Keratinocyte (primary cell): ENCODE measurements at regions not wholly inside any gene's neighbourhood (a gene's known extent, or its start where the extent isn't known, plus 50 kb on each side); places are given as distances from the start of the nearest gene placed in this dataset.

Experiments
- DNase-seq: peaks from one replicate; pipeline ENCODE4 v3.0.0-alpha.2; 2011; ENCODE audit warnings: low read depth, missing footprints, low spot score
- FAIRE-seq: peaks from 2 replicates; lab custom pipeline; 2011; peaks lifted over from hg19 to GRCh38; lab: Jason Lieb, UNC
- H2AFZ ChIP-seq: 2 replicates; pipeline ENCODE4 v1.6.0; 2012; ENCODE audit warnings: low read length, control low read depth, inconsistent platforms; ENCODE audit not compliant: control insufficient read depth
- H3K27ac ChIP-seq: 2 replicates; pipeline ENCODE4 v1.5.1; 2011; ENCODE audit warnings: low read length; ENCODE audit not compliant: control insufficient read depth, insufficient read depth
- H3K27me3 ChIP-seq: 3 replicates; pipeline ENCODE4 v1.6.0; 2011; ENCODE audit warnings: low read length; ENCODE audit not compliant: control insufficient read depth, insufficient read depth; ENCODE audit errors: extremely low read depth
- H3K36me3 ChIP-seq, 2 experiments: 2 replicates in 1 of 2; 3 replicates in 1 of 2; pipeline ENCODE4 v1.5.1; 2011; ENCODE audit warnings: low read length in 2 of 2, mild to moderate bottlenecking in 1 of 2; ENCODE audit not compliant: control insufficient read depth in 2 of 2, insufficient read depth in 2 of 2; ENCODE audit errors: extremely low read depth in 1 of 2
- H3K4me1 ChIP-seq: 3 replicates; pipeline ENCODE4 v1.5.1; 2011; ENCODE audit warnings: low read length; ENCODE audit not compliant: control insufficient read depth, insufficient read depth; ENCODE audit errors: extremely low read depth
- H3K4me2 ChIP-seq: 3 replicates; pipeline ENCODE4 v1.6.0; 2011; ENCODE audit warnings: low read depth, low read length; ENCODE audit not compliant: control insufficient read depth, insufficient read depth; ENCODE audit errors: extremely low read depth
- H3K4me3 ChIP-seq, 3 experiments: fragments of 200-600 bp in 1 of 3; sonication (generic) in 1 of 3; 2 replicates in 2 of 3; 3 replicates in 1 of 3; pipeline ENCODE4 v1.5.1; 2011 to 2016; ENCODE audit warnings: low read length in 3 of 3, mild to moderate bottlenecking in 3 of 3, control low read depth in 2 of 3, inconsistent platforms in 1 of 3, low read depth in 1 of 3, mixed read lengths in 1 of 3, mixed run types in 1 of 3, moderate library complexity in 1 of 3; ENCODE audit not compliant: control insufficient read depth in 2 of 3, insufficient read depth in 2 of 3; ENCODE audit errors: extremely low read depth in 1 of 3
- H3K79me2 ChIP-seq: 2 replicates; pipeline ENCODE4 v1.6.0; 2012; ENCODE audit warnings: low read length; ENCODE audit not compliant: control insufficient read depth, insufficient read depth
- H3K9ac ChIP-seq: 3 replicates; pipeline ENCODE4 v1.6.0; 2011; ENCODE audit warnings: low read length; ENCODE audit not compliant: control insufficient read depth, insufficient read depth; ENCODE audit errors: extremely low read depth
- H3K9me1 ChIP-seq: 3 replicates; pipeline ENCODE4 v1.6.0; 2011; ENCODE audit warnings: low read length; ENCODE audit not compliant: control insufficient read depth, insufficient read depth; ENCODE audit errors: extremely low read depth
- H3K9me3 ChIP-seq: 2 replicates; pipeline ENCODE4 v1.5.1; 2012; ENCODE audit warnings: low read depth, low read length; ENCODE audit not compliant: control insufficient read depth
- H4K20me1 ChIP-seq: 3 replicates; pipeline ENCODE4 v1.6.0; 2011; ENCODE audit warnings: low read length; ENCODE audit not compliant: control insufficient read depth, insufficient read depth; ENCODE audit errors: extremely low read depth
- EZH2 ChIP-seq: IDR thresholded peaks from one replicate; pipeline ENCODE4 v1.6.1; 2012; ENCODE audit warnings: inconsistent platforms, mild to moderate bottlenecking, low read length, moderate library complexity
- dilution Hi-C: fragments of 300-500 bp; cut with MboI; formaldehyde crosslinking; loops from one replicate; pipeline ENCODE4 v1.7.0; 2020; ENCODE audit warnings: low sequenced_read_pairs; ENCODE audit not compliant: extremely low pct_ligation_motif_present
- TF ChIP-seq, protein P1 (sequence below), 3 experiments: IDR thresholded peaks in 1 of 3; conservative IDR thresholded peaks in 1 of 3; optimal IDR thresholded peaks in 1 of 3; 2 replicates in 2 of 3; 3 replicates in 1 of 3; pipeline versions ENCODE3 to v1.5.1; 2011; ENCODE audit warnings: low read length in 3 of 3, mild to moderate bottlenecking in 3 of 3, moderate library complexity in 2 of 3, control low read depth in 1 of 3, inconsistent platforms in 1 of 3; ENCODE audit not compliant: insufficient read depth in 2 of 3; ENCODE audit errors: extremely low read depth in 1 of 3

DNA sequence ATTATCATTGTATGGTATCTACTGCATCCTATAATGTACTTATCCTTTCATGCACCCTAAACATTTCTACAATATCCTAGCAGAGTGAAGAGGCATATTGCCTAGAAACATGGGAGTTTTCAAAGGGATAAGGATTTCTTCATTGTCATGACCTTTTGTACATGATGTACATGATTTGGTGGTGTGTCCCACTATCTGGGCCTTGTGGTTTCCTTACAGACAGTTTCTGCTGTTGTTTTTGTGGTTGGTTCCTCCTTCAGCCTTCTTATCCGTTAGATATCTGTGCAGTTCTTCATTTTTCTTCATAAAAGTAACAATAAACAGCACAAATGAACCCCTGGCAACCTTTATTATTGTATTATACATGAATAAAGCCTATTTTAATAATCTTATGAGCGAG is 70.4 kb upstream of the BACH1 start:
- Histone ChIP-seq H3K36me3 (no peaks in the 10 kb centered on the region), H3K4me3 (no peak overlapping the region), H2AFZ (no peak overlapping the region), H3K4me1 (peaks cover 28% of the 10 kb centered on the region), H3K27me3 (no peaks in the 10 kb centered on the region), H3K79me2 (no peaks in the 10 kb centered on the region), H3K9ac (no peak overlapping the region), H3K4me2 (no peak overlapping the region), H3K9me1 (no peaks in the 10 kb centered on the region), H3K9me3 (no peaks in the 10 kb centered on the region), H4K20me1 (no peaks in the 10 kb centered on the region), H3K27ac (no peak overlapping the region)
- dilution Hi-C loops = no loop called here
- no peak for TF ChIP-seq EZH2
- TF ChIP-seq, protein P1, sequence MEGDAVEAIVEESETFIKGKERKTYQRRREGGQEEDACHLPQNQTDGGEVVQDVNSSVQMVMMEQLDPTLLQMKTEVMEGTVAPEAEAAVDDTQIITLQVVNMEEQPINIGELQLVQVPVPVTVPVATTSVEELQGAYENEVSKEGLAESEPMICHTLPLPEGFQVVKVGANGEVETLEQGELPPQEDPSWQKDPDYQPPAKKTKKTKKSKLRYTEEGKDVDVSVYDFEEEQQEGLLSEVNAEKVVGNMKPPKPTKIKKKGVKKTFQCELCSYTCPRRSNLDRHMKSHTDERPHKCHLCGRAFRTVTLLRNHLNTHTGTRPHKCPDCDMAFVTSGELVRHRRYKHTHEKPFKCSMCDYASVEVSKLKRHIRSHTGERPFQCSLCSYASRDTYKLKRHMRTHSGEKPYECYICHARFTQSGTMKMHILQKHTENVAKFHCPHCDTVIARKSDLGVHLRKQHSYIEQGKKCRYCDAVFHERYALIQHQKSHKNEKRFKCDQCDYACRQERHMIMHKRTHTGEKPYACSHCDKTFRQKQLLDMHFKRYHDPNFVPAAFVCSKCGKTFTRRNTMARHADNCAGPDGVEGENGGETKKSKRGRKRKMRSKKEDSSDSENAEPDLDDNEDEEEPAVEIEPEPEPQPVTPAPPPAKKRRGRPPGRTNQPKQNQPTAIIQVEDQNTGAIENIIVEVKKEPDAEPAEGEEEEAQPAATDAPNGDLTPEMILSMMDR (optimal IDR thresholded peaks at IDR 0.05 in 1 of 3, IDR thresholded peaks at IDR 0.05 in 1 of 3, conservative IDR thresholded peaks at IDR 0.05 in 1 of 3; ENCODE audit: extremely low read depth in 1 of 3, insufficient read depth in 2 of 3, low read length in 3 of 3) = no peak
- no peak for FAIRE-seq
- no peak for DNase-seq

DNA sequence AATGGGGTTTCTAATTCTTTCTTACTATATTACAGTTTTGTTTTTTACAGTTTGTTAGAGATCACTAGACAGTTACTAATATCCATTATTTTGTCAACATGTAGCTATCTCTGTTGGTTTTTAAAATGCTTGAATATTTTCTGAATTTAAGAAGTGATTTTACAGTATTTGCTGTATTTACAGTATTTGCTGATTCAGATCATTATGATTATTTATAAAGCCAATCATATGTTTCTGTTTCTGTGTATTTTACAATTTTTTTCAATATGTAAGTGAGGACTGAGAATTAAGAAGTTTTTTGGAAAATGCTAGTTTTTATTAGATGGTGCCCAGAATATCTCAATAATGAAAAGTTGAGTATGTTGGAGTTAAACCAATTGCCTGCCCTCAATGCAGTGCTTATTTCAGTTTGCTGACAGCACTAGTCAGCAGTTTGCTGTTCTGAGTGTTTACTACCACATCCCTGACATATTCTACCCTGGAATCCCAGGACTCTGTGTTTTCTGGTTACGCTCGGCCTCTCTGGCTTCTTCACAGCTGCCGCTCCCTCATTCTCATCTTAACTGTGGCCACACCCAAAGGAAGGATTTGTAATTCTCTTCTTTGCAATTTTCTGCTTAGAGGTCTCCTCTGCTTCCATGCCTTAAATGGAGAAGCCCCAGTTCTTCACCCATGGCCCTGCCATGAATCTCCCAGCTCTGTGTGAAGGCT is 68.0 kb upstream of the BACH1 start:
- Histone ChIP-seq H3K9me1 (no peaks in the 10 kb centered on the region), H2AFZ (peak overlapping the region; percentile 80), H3K27me3 (no peaks in the 10 kb centered on the region), H3K9me3 (no peaks in the 10 kb centered on the region), H4K20me1 (no peaks in the 10 kb centered on the region), H3K27ac (peak overlapping the region; percentile 70), H3K4me1 (peaks cover 31% of the 10 kb centered on the region), H3K9ac (no peak overlapping the region), H3K4me2 (peak overlapping the region; percentile 71), H3K79me2 (no peaks in the 10 kb centered on the region), H3K4me3 (no peak overlapping the region), H3K36me3 (no peaks in the 10 kb centered on the region)
- dilution Hi-C loops = no loop called here
- FAIRE-seq = peak; percentile 51
- no peak for TF ChIP-seq EZH2
- TF ChIP-seq, protein P1 (optimal IDR thresholded peaks at IDR 0.05 in 1 of 3, IDR thresholded peaks at IDR 0.05 in 1 of 3, conservative IDR thresholded peaks at IDR 0.05 in 1 of 3; ENCODE audit: extremely low read depth in 1 of 3, insufficient read depth in 2 of 3, low read length in 3 of 3) = no peak
- no peak for DNase-seq
